Psoas muscle (tissue), 7 donors: ENCODE measurements at regions not wholly inside any gene's neighbourhood (a gene's known extent, or its start where the extent isn't known, plus 50 kb on each side); places are given as distances from the start of the nearest gene placed in this dataset.

Source experiments
- ATAC-seq, 4 donors: fragments of 200-7000 bp; cut with Tn5 transposase; one replicate each; pipeline ENCODE4 v1.9.1; 2020; ENCODE audit warnings: moderate library complexity in 3 of 4, mild to moderate bottlenecking in 2 of 4
- DNase-seq, 2 donors: peaks; one replicate each; pipeline ENCODE4 v3.0.0-alpha.2; 2020
- H3K27ac ChIP-seq: fragments of 200-600 bp; one replicate; pipeline ENCODE4 v1.8.0; 2022
- H3K27me3 ChIP-seq, 3 donors: fragments of 200-600 bp in 1 of 3; one replicate each; pipeline versions ENCODE4 v1.6.1 to v1.8.0; 2013 to 2022; ENCODE audit warnings: low read length in 2 of 3, mild to moderate bottlenecking in 2 of 3, moderate library complexity in 1 of 3; ENCODE audit not compliant: insufficient read depth in 3 of 3
- H3K36me3 ChIP-seq, 2 donors: fragments of 200-600 bp in 1 of 2; one replicate each; pipeline versions ENCODE4 v1.6.1 to v1.8.0; 2013 to 2022; ENCODE audit warnings: low read depth in 1 of 2, mild to moderate bottlenecking in 1 of 2, moderate library complexity in 1 of 2; ENCODE audit not compliant: insufficient read depth in 1 of 2
- H3K4me1 ChIP-seq: fragments of 200-600 bp; one replicate; pipeline ENCODE4 v1.8.0; 2022
- H3K4me3 ChIP-seq: fragments of 200-600 bp; one replicate; pipeline ENCODE4 v1.8.0; 2022; ENCODE audit warnings: mild to moderate bottlenecking
- H3K9me3 ChIP-seq: fragments of 200-600 bp; one replicate; pipeline ENCODE4 v1.8.0; 2022
- CTCF ChIP-seq: fragments of 200-600 bp; IDR thresholded peaks from one replicate; pipeline ENCODE4 v1.8.0; 2022; ENCODE audit warnings: antibody characterized with exemption
- WGBS, 3 donors: extraction: QIAGEN DNeasy Blood & Tissue Kit; methylation state at CpG; one replicate each; pipeline versions ENCODE4 v1.1.6 to v1.1.7; 2013; 5-methylcytosine and 5-hydroxymethylcytosine counted together
- intact Hi-C, 2 donors: fragments of 100-400 bp; cut with DNase I; formaldehyde crosslinking; loops; one replicate each; pipeline versions ENCODE4 v1.11.0 to v1.14.2; 2022
- donor health status: healthy with polysubstance abuse.
- donor health status: DM: no; HTN: no; CAD: no; lungs with moderate emphysema.
- donor health status: Bipolar disorder and iron deficiency.
- donor health status: healthy.
- donor health status: DM: yes; HTN: yes; CAD: no.
- donor health status: DM: no; HTN: no; CAD: no.
- donor health status: DM: yes; HTN: yes; CAD: no.

- ATAC-seq (no peak), DNase-seq (no peak)
- Histone ChIP-seq H3K27ac (no peak overlapping the region), H3K4me3 (no peak overlapping the region), H3K9me3 (no peaks in the 10 kb centered on the region), H3K36me3 (no peaks in the 10 kb centered on the region), H3K4me1 (peaks cover 4% of the 10 kb centered on the region), H3K27me3 (no peaks in the 10 kb centered on the region)
- 97 to 98% (median 98%) methylated on average over 6 of the region's 6 CpGs for WGBS, 3 donors
- TF ChIP-seq CTCF, result no peak
- intact Hi-C loops, result no loop called here
Observed at GRCh38 chr2:234687718-234688475, 191.0 kb upstream of the ARL4C start.

DNA sequence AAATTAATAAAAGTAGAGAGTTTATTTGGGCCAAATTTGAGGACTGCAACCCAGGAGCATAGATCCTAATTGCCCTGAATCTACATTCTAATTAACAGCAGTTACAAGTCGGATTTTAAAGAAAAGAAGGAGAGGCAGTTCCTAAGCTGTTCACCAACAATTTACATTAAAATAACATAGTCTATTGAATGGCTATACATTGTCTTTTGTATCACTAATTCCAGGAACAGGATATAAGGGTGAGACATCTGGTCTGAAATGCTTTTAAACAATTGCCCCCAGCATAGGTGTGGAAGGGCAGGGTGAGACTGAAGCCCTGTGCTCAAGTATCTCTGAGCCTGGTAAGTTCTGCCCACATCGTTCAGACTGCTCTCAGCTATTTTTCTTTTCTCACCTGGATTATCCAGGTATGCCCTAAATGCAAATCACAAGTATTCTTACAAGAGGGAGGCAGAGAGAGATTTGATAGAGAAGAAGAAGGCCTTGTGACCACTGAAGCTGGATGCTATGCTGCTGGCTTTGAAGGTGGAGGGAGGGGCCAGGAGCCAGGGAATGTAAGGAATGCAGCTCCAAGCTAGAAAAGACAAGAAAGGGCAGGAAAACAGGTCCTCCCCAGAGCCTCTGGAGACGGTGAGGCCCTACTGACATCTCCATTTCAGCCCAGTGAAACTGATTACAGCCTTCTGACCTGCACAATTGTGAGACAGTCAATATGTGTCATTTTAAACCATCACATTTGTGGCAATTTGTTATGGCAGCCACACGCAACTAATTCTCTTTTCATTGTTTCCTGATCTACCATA, 189.4 kb upstream of the ARL4C start:
- no peaks in the 10 kb centered on the region for H3K36me3 ChIP-seq
- no peak overlapping the region for H3K4me3 ChIP-seq
- H3K4me1 ChIP-seq, result peaks cover 4% of the 10 kb centered on the region
- H3K27ac ChIP-seq, result no peak overlapping the region
- H3K27me3 ChIP-seq, result peaks cover 0 to under 1% (median 0%) of the 10 kb centered on the region in 3 donors
- no peaks in the 10 kb centered on the region for H3K9me3 ChIP-seq
- intact Hi-C loops, result no loop called here
- WGBS, 3 donors, result 49 to 59% (median 58%) methylated on average over 4 of the region's 4 CpGs
- DNase-seq, result no peak
- TF ChIP-seq CTCF, result no peak
- no peak for ATAC-seq

- intact Hi-C loops, result no loop called here
- ATAC-seq, result no peak
- H3K4me1 ChIP-seq, result no peaks in the 10 kb centered on the region
- H3K9me3 ChIP-seq, result no peaks in the 10 kb centered on the region
- H3K4me3 ChIP-seq, result no peak overlapping the region
- H3K27me3 ChIP-seq, result peaks cover 0 to 2% (median 0%) of the 10 kb centered on the region in 3 donors
- H3K36me3 ChIP-seq, result no peaks in the 10 kb centered on the region
- no peak overlapping the region for H3K27ac ChIP-seq
- WGBS, 3 donors, result 34 to 52% (median 40%) methylated on average over 1 of the region's 1 CpG
- TF ChIP-seq CTCF, result no peak
- DNase-seq, result no peak
Observed at GRCh38 chr2:234684466-234684865, 187.6 kb upstream of the ARL4C start.

GRCh38 chr2:234683950-234684349, 187.1 kb upstream of the ARL4C start:
- intact Hi-C loops, result no loop called here
- no peak for TF ChIP-seq CTCF
- H3K27ac ChIP-seq, result no peak overlapping the region
- 78 to 90% (median 80%) methylated on average over 3 of the region's 3 CpGs for WGBS, 3 donors
- DNase-seq (no peak), ATAC-seq (no peak)
- H3K4me3 ChIP-seq, result no peak overlapping the region
- H3K27me3 ChIP-seq, result peaks cover 0 to 2% (median 0%) of the 10 kb centered on the region in 3 donors
- H3K4me1 ChIP-seq, result no peaks in the 10 kb centered on the region
- no peaks in the 10 kb centered on the region for H3K9me3 ChIP-seq
- no peaks in the 10 kb centered on the region for H3K36me3 ChIP-seq
